ENCODE measurements at regions not wholly inside any gene's neighbourhood (a gene's known extent, or its start where the extent isn't known, plus 50 kb on each side); places are given as distances from the start of the nearest gene placed in this dataset.

- TF ChIP-seq CTCF (IDR thresholded peaks at IDR 0.05) (no peak), POLR2A (IDR thresholded peaks at IDR 0.05) (no peak), EP300 (IDR thresholded peaks at IDR 0.05) (no peak)
Measured at GRCh38 chr6:15020119-15020770, 225.6 kb upstream of the JARID2 start.
